Gastrocnemius medialis (tissue), 4 donors: ENCODE measurements at regions not wholly inside any gene's neighbourhood (a gene's known extent, or its start where the extent isn't known, plus 50 kb on each side); places are given as distances from the start of the nearest gene placed in this dataset.

Experiments
- CTCF ChIP-seq, 5 experiments: fragments of 450-650 bp in 3 of 5; fragments of 200-600 bp in 2 of 5; sonication (generic) in 2 of 5; IDR thresholded peaks in 4 of 5; conservative IDR thresholded peaks in 1 of 5; 1 replicate in 4 of 5; 2 replicates in 1 of 5; pipeline ENCODE4 v1.5.1; 2016 to 2019; ENCODE audit warnings: antibody characterized with exemption in 5 of 5, mild to moderate bottlenecking in 3 of 5, moderate library complexity in 3 of 5
- POLR2A ChIP-seq, 2 donors: fragments of 450-650 bp; IDR thresholded peaks; one replicate each; pipeline ENCODE4 v1.6.1; 2017; ENCODE audit warnings: antibody characterized with exemption in 2 of 2, mild to moderate bottlenecking in 2 of 2, moderate library complexity in 2 of 2

- TF ChIP-seq CTCF (IDR thresholded peaks at IDR 0.05 in 4 of 5, conservative IDR thresholded peaks at IDR 0.05 in 1 of 5): no peak
- no peak for TF ChIP-seq POLR2A (IDR thresholded peaks at IDR 0.05)
Observed at GRCh38 chr10:120403109-120403508, 53.9 kb upstream of the PLPP4 start.
